B cell (primary cell): ENCODE measurements at regions not wholly inside any gene's neighbourhood (a gene's known extent, or its start where the extent isn't known, plus 50 kb on each side); places are given as distances from the start of the nearest gene placed in this dataset.

Experiments used
- EZH2 ChIP-seq: IDR thresholded peaks from 2 replicates; pipeline ENCODE4 v1.6.1; 2012; ENCODE audit warnings: borderline replicate concordance, low read depth, mild to moderate bottlenecking, moderate library complexity, low read length; ENCODE audit not compliant: insufficient read depth, poor library complexity, severe bottlenecking
- TF ChIP-seq, protein P1 (sequence below): fragments of 200-600 bp; IDR thresholded peaks from one replicate; pipeline ENCODE4 v1.8.0; 2022; ENCODE audit warnings: antibody characterized with exemption, mild to moderate bottlenecking

DNA sequence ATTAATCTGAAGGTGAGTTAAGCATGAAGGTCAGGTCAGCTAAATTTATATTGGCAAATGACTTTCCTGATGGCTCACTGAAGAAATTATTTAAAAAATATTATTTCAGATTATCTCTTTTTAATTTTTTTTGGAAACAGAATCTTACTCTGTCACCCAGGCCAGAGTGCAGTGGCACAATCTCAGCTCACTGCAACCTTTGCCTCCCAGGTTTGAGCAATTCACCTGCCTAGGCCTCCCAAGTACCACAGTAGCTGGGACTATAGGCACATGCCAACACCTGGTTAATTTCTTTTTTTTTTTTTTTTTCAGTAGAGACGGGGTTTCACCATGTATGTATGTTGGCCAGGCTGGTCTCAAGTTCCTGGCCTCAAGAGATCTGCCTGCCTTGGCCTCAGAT, 976.7 kb downstream of the TTLL7 start:
- TF ChIP-seq, protein P1, sequence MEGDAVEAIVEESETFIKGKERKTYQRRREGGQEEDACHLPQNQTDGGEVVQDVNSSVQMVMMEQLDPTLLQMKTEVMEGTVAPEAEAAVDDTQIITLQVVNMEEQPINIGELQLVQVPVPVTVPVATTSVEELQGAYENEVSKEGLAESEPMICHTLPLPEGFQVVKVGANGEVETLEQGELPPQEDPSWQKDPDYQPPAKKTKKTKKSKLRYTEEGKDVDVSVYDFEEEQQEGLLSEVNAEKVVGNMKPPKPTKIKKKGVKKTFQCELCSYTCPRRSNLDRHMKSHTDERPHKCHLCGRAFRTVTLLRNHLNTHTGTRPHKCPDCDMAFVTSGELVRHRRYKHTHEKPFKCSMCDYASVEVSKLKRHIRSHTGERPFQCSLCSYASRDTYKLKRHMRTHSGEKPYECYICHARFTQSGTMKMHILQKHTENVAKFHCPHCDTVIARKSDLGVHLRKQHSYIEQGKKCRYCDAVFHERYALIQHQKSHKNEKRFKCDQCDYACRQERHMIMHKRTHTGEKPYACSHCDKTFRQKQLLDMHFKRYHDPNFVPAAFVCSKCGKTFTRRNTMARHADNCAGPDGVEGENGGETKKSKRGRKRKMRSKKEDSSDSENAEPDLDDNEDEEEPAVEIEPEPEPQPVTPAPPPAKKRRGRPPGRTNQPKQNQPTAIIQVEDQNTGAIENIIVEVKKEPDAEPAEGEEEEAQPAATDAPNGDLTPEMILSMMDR: no peak
- TF ChIP-seq EZH2: no peak
